ENCODE measurements at regions not wholly inside any gene's neighbourhood (a gene's known extent, or its start where the extent isn't known, plus 50 kb on each side); places are given as distances from the start of the nearest gene placed in this dataset.

- peaks cover 6% of the 10 kb centered on the region for H3K4me1 ChIP-seq
- intact Hi-C loops (cut with micrococcal nuclease), result no loop called here
- H3K9me3 ChIP-seq (replicated peaks), result peaks cover 21% of the 10 kb centered on the region
- H3K36me3 ChIP-seq, result peaks cover 5% of the 10 kb centered on the region
- no peak overlapping the region for H3K27ac ChIP-seq (replicated peaks)
- H3K27me3 ChIP-seq (ENCODE audit: low read depth), result no peaks in the 10 kb centered on the region
- no peak for DNase-seq
- TF ChIP-seq CTCF (IDR thresholded peaks at IDR 0.05; ENCODE audit: borderline replicate concordance), result no peak
- H3K4me3 ChIP-seq, result no peak overlapping the region
Measured at GRCh38 chr6:140487586-140487985, 1113.1 kb upstream of the CITED2 start.

- no peaks in the 10 kb centered on the region for H3K27me3 ChIP-seq (ENCODE audit: low read depth)
- no peak overlapping the region for H3K4me3 ChIP-seq
- no peak for DNase-seq
- intact Hi-C loops (cut with micrococcal nuclease), result no loop called here
- H3K9me3 ChIP-seq (replicated peaks), result peaks cover 17% of the 10 kb centered on the region
- peaks cover 6% of the 10 kb centered on the region for H3K4me1 ChIP-seq
- TF ChIP-seq CTCF (IDR thresholded peaks at IDR 0.05; ENCODE audit: borderline replicate concordance), result no peak
- peaks cover 5% of the 10 kb centered on the region for H3K36me3 ChIP-seq
- no peak overlapping the region for H3K27ac ChIP-seq (replicated peaks)
Measured at GRCh38 chr6:140486450-140487361, 1112.3 kb upstream of the CITED2 start.

GRCh38 chr6:140485740-140486449, 1111.4 kb upstream of the CITED2 start:
- no peak overlapping the region for H3K4me3 ChIP-seq
- H3K27me3 ChIP-seq (ENCODE audit: low read depth), result no peaks in the 10 kb centered on the region
- peaks cover 6% of the 10 kb centered on the region for H3K4me1 ChIP-seq
- intact Hi-C loops (cut with micrococcal nuclease), result no loop called here
- no peak overlapping the region for H3K27ac ChIP-seq (replicated peaks)
- peaks cover 5% of the 10 kb centered on the region for H3K36me3 ChIP-seq
- H3K9me3 ChIP-seq (replicated peaks), result peaks cover 17% of the 10 kb centered on the region
- TF ChIP-seq CTCF (IDR thresholded peaks at IDR 0.05; ENCODE audit: borderline replicate concordance), result no peak
- DNase-seq, result no peak

- Histone ChIP-seq H3K9me3 (replicated peaks) (peaks cover 5% of the 10 kb centered on the region), H3K27ac (replicated peaks) (peak overlapping the region; percentile 33), H3K27me3 (ENCODE audit: low read depth) (no peaks in the 10 kb centered on the region), H3K4me3 (no peak overlapping the region), H3K4me1 (no peaks in the 10 kb centered on the region), H3K36me3 (no peaks in the 10 kb centered on the region)
- TF ChIP-seq CTCF (IDR thresholded peaks at IDR 0.05; ENCODE audit: borderline replicate concordance), result no peak
- intact Hi-C loops (cut with micrococcal nuclease), result no loop called here
- DNase-seq, result peak; percentile 16
Measured at GRCh38 chr6:140480852-140481251, 1106.4 kb upstream of the CITED2 start.

- no peak overlapping the region for H3K27ac ChIP-seq (replicated peaks)
- peaks cover 5% of the 10 kb centered on the region for H3K9me3 ChIP-seq (replicated peaks)
- no peaks in the 10 kb centered on the region for H3K36me3 ChIP-seq
- intact Hi-C loops (cut with micrococcal nuclease), result no loop called here
- H3K27me3 ChIP-seq (ENCODE audit: low read depth), result no peaks in the 10 kb centered on the region
- no peak for TF ChIP-seq CTCF (IDR thresholded peaks at IDR 0.05; ENCODE audit: borderline replicate concordance)
- no peak for DNase-seq
- no peak overlapping the region for H3K4me3 ChIP-seq
- no peaks in the 10 kb centered on the region for H3K4me1 ChIP-seq
Measured at GRCh38 chr6:140478631-140479030, 1104.2 kb upstream of the CITED2 start.
